GM21717 (cell line): ENCODE measurements at regions not wholly inside any gene's neighbourhood (a gene's known extent, or its start where the extent isn't known, plus 50 kb on each side); places are given as distances from the start of the nearest gene placed in this dataset.

ENCODE experiments used
- ATAC-seq: cut with Tn5 transposase; IDR thresholded peaks from one replicate; pipeline ENCODE4 v1.9.1; 2021; ENCODE audit warnings: mild to moderate bottlenecking, moderate library complexity; ENCODE audit not compliant: unreplicated experiment

DNA sequence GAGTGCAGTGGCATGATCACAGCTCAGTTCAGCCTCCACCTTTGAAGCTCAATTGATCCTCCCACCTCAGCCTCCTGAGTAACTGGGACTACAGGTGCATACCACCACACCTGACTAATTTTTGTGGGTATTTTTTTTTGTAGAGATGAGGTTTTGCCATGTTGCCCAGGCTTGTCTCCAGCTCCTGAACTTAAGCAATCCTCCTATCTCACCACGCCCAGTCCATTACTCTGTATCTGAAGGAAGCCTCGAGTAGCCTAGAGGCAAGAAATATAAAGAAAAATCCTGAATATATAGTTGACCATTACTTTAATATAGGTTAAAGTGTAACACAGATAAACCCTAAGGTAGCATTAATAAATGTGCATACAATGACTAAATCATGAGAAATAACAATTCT is 686.8 kb upstream of the PIK3C3 start:
- ATAC-seq: no peak

DNA sequence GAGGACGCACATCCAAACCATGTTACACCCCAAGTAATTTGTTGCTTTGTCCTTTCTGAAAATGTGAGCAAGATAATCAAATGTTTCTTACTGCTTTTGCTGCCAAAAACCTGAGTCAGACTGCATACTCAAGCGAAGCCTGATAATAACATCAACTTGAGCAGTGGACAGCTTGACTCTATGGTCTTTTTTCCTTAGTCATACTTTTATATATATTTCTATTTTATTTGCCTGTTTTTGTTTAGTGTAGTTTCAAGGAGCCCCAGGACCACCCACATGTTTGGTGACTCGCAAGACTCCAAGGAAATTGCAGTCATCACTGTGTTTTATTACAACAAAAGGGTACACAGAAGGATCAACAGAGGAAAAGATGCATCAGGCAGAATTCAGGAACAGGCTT is 688.4 kb upstream of the PIK3C3 start:
- no peak for ATAC-seq

GRCh38 chr18:41266204-41266603 is 688.8 kb upstream of the PIK3C3 start:
- ATAC-seq: no peak

DNA sequence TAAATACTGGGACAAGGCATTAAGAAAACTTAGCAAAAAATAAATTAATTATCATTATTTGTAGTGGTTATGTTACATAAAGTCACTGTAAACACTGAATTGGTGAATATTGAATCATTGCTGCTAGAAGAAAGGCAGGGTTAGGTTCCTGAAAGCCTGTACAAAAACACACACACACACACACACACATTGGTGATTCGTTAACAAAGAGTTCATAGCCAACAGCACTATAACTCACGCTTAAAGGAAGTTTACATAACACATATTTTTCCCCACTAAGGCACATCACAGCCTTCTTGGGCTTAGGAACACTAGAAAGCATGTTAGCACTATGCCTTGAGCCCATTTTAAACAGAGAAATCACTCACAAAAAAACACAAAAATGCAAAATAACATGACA is 690.0 kb upstream of the PIK3C3 start:
- no peak for ATAC-seq

DNA sequence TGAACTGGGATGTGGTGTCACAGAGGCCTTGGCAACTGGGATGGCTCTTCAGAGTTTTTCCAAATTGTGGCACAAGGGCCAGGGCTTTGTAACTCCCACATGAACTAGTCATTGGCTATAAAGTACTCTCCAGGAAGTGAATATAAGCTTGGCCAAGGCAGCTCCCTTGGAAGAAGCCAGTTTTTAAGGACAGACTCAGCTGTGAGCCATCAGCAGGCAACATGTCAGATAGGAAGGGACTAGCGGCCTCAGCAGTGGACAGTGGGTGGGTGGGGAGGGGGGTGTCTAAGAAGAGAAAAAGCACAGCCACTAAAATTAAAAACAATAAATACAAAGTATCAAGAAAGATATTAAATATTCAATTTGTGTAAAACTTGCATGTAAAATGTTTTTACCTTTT is 691.1 kb upstream of the PIK3C3 start:
- ATAC-seq: no peak

- ATAC-seq: no peak
Observed at GRCh38 chr18:41262688-41263087, 692.3 kb upstream of the PIK3C3 start.

GRCh38 chr18:41244591-41245037 is 710.4 kb upstream of the PIK3C3 start:
- no peak for ATAC-seq

- no peak for ATAC-seq
Observed at GRCh38 chr18:41237317-41237716, 717.7 kb upstream of the PIK3C3 start.

DNA sequence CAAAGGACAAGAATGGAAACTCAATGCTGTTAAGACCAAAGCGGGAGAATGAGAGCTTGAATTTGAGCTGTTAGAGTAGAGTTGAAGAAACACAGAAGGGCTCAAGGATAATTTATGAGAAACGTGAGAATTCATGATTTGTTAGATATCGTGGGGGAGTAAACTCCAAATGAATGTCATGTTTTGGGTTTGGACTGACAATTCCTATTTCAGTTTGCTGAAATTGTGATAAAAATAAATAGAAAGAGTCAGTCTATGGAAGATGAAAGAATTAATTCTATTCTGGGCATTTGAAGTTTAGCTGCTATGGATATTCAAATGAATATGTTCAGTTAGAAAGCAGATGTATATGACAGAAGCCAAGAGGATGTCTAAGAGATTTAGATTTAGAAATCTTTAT is 723.4 kb upstream of the PIK3C3 start:
- no peak for ATAC-seq

- ATAC-seq: no peak
Observed at GRCh38 chr18:41227993-41228392, 727.0 kb upstream of the PIK3C3 start.

- no peak for ATAC-seq
Observed at GRCh38 chr18:41226911-41227310, 728.1 kb upstream of the PIK3C3 start.

DNA sequence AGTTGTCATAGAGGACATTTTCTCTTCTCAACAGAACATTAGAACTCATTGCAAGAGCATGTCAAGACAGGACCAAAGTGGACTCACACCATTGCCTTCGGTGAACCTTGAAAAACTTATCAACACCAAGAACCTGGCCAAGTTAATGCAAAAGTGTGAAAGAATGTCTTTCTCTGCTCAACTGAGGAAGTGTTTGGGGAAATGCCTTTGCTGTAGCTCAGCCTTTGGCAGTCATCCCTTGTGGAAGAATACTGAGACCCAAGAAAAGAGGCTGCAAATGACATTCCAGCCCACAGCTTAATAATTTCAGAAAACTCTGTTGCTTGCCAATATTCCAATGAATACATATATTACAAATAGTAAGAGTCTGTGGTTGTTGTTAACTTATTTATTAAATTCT is 728.8 kb upstream of the PIK3C3 start:
- ATAC-seq: no peak

- ATAC-seq: no peak
Observed at GRCh38 chr18:41216341-41217003, 738.6 kb upstream of the PIK3C3 start.

DNA sequence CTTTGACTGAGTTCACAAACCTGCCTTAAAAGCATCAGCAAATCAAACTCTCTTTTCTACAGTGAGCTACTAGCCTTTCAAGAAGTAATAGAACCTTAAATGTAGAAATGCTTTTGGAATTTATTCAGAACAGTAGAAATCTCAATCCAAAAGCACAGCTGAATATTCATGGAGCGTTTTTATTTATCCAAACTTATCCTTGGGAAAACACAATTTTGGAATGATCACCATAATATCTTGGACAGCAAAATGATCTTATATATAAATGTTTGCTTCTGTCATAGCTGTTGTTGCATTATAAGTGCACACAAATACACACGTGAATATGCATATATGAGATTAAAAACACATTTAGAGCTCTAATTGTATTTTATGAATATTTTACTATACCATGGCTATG is 747.3 kb upstream of the PIK3C3 start:
- ATAC-seq: no peak

DNA sequence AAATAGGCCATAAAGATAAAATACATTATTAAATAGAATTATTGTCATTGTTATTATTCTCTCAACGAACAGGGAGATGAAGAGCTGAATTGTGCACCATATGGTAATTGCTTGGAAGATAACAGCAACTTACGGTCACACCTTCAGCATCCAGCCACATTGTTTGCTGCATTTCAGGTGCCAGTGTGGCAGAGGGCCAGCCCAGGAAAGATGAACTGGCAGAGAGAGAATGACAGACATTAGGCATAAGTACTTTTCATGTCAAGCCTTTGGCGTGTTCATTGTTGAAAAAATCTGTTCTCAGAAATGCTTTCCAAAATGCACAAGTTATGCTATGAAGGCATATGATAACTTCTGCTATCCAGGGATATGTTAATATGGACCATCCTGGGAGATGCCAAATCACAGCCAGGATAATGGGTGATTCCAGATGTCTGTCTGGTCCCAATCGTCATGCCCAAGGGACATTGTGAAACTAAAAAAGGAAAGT is 748.6 kb upstream of the PIK3C3 start:
- no peak for ATAC-seq

GRCh38 chr18:41199212-41199611 is 755.8 kb upstream of the PIK3C3 start:
- no peak for ATAC-seq

- ATAC-seq: no peak
Observed at GRCh38 chr18:41197967-41198366, 757.1 kb upstream of the PIK3C3 start.

- no peak for ATAC-seq
Observed at GRCh38 chr18:41170346-41170745, 784.7 kb upstream of the PIK3C3 start.

DNA sequence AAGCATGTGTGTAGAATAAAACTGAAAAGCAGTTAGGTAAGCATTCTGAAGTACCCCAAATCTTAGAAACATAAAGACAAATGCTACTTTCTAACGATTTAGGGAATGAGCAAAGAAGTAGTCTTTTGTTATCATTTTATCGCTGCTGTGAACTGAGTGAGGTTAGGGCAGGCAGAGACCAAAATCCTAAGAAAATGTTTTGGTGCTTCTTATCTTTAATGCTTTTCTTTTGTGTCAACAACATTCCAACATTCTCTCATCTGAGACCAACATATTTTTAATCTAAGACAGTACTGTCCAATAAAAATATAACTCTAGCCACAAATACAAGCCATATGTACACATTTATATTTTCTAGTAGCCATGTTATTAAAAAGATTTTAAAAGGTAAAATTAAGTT is 789.4 kb upstream of the PIK3C3 start:
- no peak for ATAC-seq

DNA sequence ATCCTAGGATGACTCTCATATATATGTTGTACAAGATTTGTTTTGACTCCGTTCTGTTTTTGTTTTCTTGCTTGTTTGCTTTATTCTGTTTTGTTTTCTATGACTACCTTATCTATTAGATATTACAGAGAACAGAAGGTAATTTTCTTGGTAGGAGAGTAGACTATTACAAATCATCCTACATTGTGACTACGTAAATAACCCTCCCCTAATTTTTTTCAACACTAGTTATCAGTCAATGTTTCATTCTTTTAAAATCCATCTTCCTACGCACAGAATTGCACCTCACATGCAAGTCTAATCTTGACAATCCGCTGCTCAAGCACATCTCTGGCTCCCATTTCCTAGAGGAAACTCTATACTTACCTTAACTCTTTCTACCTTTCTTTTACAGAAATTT is 792.3 kb upstream of the PIK3C3 start:
- no peak for ATAC-seq

DNA sequence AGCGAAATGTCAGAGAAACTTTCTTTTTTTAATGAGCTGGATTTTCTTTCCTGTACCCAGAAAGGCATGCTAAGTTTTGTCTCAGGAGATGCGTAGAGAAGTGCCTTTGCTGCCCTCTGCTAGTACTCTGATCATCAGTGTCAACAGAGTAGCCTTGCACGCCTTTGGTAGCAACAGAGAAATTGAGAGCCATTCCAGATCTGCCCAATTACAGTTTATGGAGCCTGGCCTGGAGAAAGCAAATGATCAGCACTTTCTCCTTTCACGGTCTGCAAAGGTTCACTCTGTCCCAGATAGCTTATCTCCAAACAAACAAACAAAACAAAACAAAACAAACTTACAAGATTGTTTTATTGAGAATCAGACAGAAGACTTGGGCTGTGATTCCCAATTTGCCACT is 792.8 kb upstream of the PIK3C3 start:
- ATAC-seq: no peak

- ATAC-seq: no peak
Observed at GRCh38 chr18:41155910-41156851, 798.9 kb upstream of the PIK3C3 start.
